Loucy (cell line): ENCODE measurements at regions not wholly inside any gene's neighbourhood (a gene's known extent, or its start where the extent isn't known, plus 50 kb on each side); places are given as distances from the start of the nearest gene placed in this dataset.

Experiments
- H2AFZ ChIP-seq: fragments of 200-600 bp; sonication (generic); 2 replicates; pipeline ENCODE4 v1.6.0; 2016; ENCODE audit warnings: antibody characterized with exemption, mild to moderate bottlenecking, low read length, moderate library complexity
- H3F3A ChIP-seq: fragments of 200-600 bp; 2 replicates; pipeline ENCODE4 v1.6.0; 2016; ENCODE audit warnings: antibody characterized with exemption, low read depth, mild to moderate bottlenecking
- H3K27me3 ChIP-seq: fragments of 200-600 bp; sonication (generic); 2 replicates; pipeline ENCODE4 v1.6.1; 2014; ENCODE audit warnings: low read length, mild to moderate bottlenecking; ENCODE audit not compliant: insufficient read depth, poor library complexity, severe bottlenecking
- H3K36me3 ChIP-seq: fragments of 200-600 bp; sonication (generic); 2 replicates; pipeline ENCODE4 v1.6.1; 2016; ENCODE audit warnings: low read length; ENCODE audit not compliant: insufficient read depth
- H3K4me1 ChIP-seq: fragments of 200-600 bp; sonication (generic); 2 replicates; pipeline ENCODE4 v1.5.1; 2014; ENCODE audit warnings: low read length, mild to moderate bottlenecking; ENCODE audit not compliant: insufficient read depth, poor library complexity, severe bottlenecking
- H3K4me2 ChIP-seq: fragments of 200-600 bp; sonication (generic); 2 replicates; pipeline ENCODE4 v1.6.0; 2014; ENCODE audit warnings: antibody characterized with exemption, low read length, low read depth, mild to moderate bottlenecking; ENCODE audit not compliant: poor library complexity, severe bottlenecking
- H3K4me3 ChIP-seq: fragments of 200-600 bp; sonication (generic); 2 replicates; pipeline ENCODE4 v1.5.1; 2014; ENCODE audit warnings: low read length, mild to moderate bottlenecking, mixed read lengths; ENCODE audit not compliant: poor library complexity, severe bottlenecking
- H3K79me2 ChIP-seq: fragments of 200-600 bp; sonication (generic); 2 replicates; pipeline ENCODE4 v1.6.1; 2014; ENCODE audit warnings: low read length; ENCODE audit not compliant: insufficient read depth
- H3K9ac ChIP-seq: fragments of 200-600 bp; sonication (generic); 2 replicates; pipeline ENCODE4 v1.6.0; 2014; ENCODE audit warnings: mild to moderate bottlenecking, low read depth, low read length, moderate library complexity; ENCODE audit not compliant: poor library complexity, severe bottlenecking
- H3K9me2 ChIP-seq: fragments of 200-600 bp; sonication (generic); replicated peaks from 2 replicates; pipeline ENCODE4 v1.6.1; 2016; ENCODE audit warnings: low read depth, low read length, mixed read lengths
- H3K9me3 ChIP-seq: fragments of 200-600 bp; sonication (generic); 2 replicates; pipeline ENCODE4 v1.6.1; 2014; ENCODE audit warnings: mild to moderate bottlenecking, antibody characterized with exemption, low read length, low read depth; ENCODE audit not compliant: insufficient read depth
- H4K20me1 ChIP-seq: fragments of 200-600 bp; sonication (generic); 2 replicates; pipeline ENCODE4 v1.6.0; 2014; ENCODE audit warnings: antibody characterized with exemption, low read length, mild to moderate bottlenecking; ENCODE audit not compliant: insufficient read depth, poor library complexity, severe bottlenecking
- EZH2phosphoT487 ChIP-seq: fragments of 200-600 bp; IDR thresholded peaks from 2 replicates; pipeline ENCODE4 v1.6.1; 2018; ENCODE audit warnings: antibody characterized with exemption, mild to moderate bottlenecking, moderate library complexity, borderline replicate concordance
- TF ChIP-seq, protein P1 (sequence below): fragments of 200-600 bp; sonication (generic); conservative IDR thresholded peaks from 2 replicates; pipeline ENCODE4 v1.5.1; 2014; ENCODE audit warnings: mild to moderate bottlenecking, antibody characterized with exemption, low read length

- no peaks in the 10 kb centered on the region for H3F3A ChIP-seq
- no peaks in the 10 kb centered on the region for H3K9me2 ChIP-seq
- H3K27me3 ChIP-seq: no peaks in the 10 kb centered on the region
- H3K4me3 ChIP-seq: no peak overlapping the region
- H2AFZ ChIP-seq: no peak overlapping the region
- H3K9me3 ChIP-seq: no peaks in the 10 kb centered on the region
- TF ChIP-seq, protein P1, sequence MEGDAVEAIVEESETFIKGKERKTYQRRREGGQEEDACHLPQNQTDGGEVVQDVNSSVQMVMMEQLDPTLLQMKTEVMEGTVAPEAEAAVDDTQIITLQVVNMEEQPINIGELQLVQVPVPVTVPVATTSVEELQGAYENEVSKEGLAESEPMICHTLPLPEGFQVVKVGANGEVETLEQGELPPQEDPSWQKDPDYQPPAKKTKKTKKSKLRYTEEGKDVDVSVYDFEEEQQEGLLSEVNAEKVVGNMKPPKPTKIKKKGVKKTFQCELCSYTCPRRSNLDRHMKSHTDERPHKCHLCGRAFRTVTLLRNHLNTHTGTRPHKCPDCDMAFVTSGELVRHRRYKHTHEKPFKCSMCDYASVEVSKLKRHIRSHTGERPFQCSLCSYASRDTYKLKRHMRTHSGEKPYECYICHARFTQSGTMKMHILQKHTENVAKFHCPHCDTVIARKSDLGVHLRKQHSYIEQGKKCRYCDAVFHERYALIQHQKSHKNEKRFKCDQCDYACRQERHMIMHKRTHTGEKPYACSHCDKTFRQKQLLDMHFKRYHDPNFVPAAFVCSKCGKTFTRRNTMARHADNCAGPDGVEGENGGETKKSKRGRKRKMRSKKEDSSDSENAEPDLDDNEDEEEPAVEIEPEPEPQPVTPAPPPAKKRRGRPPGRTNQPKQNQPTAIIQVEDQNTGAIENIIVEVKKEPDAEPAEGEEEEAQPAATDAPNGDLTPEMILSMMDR: no peak
- no peak for TF ChIP-seq EZH2phosphoT487
- no peak overlapping the region for H3K4me2 ChIP-seq
- H4K20me1 ChIP-seq: no peaks in the 10 kb centered on the region
- H3K79me2 ChIP-seq: no peaks in the 10 kb centered on the region
- no peak overlapping the region for H3K9ac ChIP-seq
- no peaks in the 10 kb centered on the region for H3K36me3 ChIP-seq
- H3K4me1 ChIP-seq: peaks cover 7% of the 10 kb centered on the region
Measured at GRCh38 chr2:12584338-12584737, 132.4 kb upstream of the TRIB2 start.

- H3K4me2 ChIP-seq: no peak overlapping the region
- no peaks in the 10 kb centered on the region for H3K79me2 ChIP-seq
- H3K9me2 ChIP-seq: no peaks in the 10 kb centered on the region
- H3K4me1 ChIP-seq: peaks cover 7% of the 10 kb centered on the region
- H2AFZ ChIP-seq: no peak overlapping the region
- no peaks in the 10 kb centered on the region for H3K27me3 ChIP-seq
- H3K36me3 ChIP-seq: no peaks in the 10 kb centered on the region
- H3F3A ChIP-seq: no peaks in the 10 kb centered on the region
- H3K9ac ChIP-seq: no peak overlapping the region
- no peaks in the 10 kb centered on the region for H4K20me1 ChIP-seq
- TF ChIP-seq, protein P1: no peak
- no peak for TF ChIP-seq EZH2phosphoT487
- H3K4me3 ChIP-seq: no peak overlapping the region
- H3K9me3 ChIP-seq: no peaks in the 10 kb centered on the region
Measured at GRCh38 chr2:12585784-12586183, 131.0 kb upstream of the TRIB2 start.

DNA sequence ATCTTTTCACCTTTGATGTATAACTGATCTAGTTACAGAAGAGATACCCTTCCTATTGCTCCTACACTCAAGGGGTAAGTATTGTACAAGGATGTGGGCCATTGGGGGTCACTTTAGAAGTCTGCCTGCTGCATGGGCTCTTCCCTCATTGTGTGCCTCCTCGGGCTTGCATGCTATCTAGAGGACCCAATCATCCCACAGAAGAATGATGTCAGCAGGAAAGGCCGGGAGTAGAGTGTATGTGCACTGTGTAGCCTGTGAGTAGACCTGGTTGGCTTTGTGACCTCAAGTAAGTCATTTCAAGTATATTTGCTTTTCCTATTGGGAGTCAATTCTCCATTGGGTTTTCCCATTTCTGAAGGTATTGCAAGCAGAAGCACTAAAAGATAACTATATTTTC is 129.5 kb upstream of the TRIB2 start:
- no peak overlapping the region for H3K4me2 ChIP-seq
- peaks cover 7% of the 10 kb centered on the region for H3K4me1 ChIP-seq
- H3F3A ChIP-seq: no peaks in the 10 kb centered on the region
- no peaks in the 10 kb centered on the region for H3K9me2 ChIP-seq
- no peak overlapping the region for H3K4me3 ChIP-seq
- H2AFZ ChIP-seq: no peak overlapping the region
- no peaks in the 10 kb centered on the region for H3K36me3 ChIP-seq
- TF ChIP-seq EZH2phosphoT487: no peak
- TF ChIP-seq, protein P1: no peak
- no peak overlapping the region for H3K9ac ChIP-seq
- no peaks in the 10 kb centered on the region for H3K9me3 ChIP-seq
- no peaks in the 10 kb centered on the region for H3K79me2 ChIP-seq
- no peaks in the 10 kb centered on the region for H3K27me3 ChIP-seq
- H4K20me1 ChIP-seq: no peaks in the 10 kb centered on the region
